Mesenchymal stem cell (in vitro differentiated cells and primary cell): ENCODE measurements at regions not wholly inside any gene's neighbourhood (a gene's known extent, or its start where the extent isn't known, plus 50 kb on each side); places are given as distances from the start of the nearest gene placed in this dataset.

ENCODE experiments used
- DNase-seq: peaks from one replicate; pipeline ENCODE4 v3.0.0-alpha.2; 2013
- H2AFZ ChIP-seq: one replicate; pipeline ENCODE4 v1.6.1; 2013; ENCODE audit warnings: low read depth, mild to moderate bottlenecking, control low read depth, inconsistent platforms, low read length, moderate library complexity
- H2AK5ac ChIP-seq: 2 replicates; pipeline ENCODE4 v1.6.1; 2013; ENCODE audit warnings: low read length, moderate library complexity, mild to moderate bottlenecking, inconsistent platforms; ENCODE audit not compliant: severe bottlenecking
- H2BK120ac ChIP-seq: one replicate; pipeline ENCODE4 v1.6.1; 2013; ENCODE audit warnings: low read depth, mild to moderate bottlenecking, inconsistent platforms, low read length, moderate library complexity
- H2BK12ac ChIP-seq, 2 experiments: one replicate each; pipeline ENCODE4 v1.6.1; 2013; ENCODE audit warnings: inconsistent platforms in 2 of 2, low read length in 2 of 2, mild to moderate bottlenecking in 2 of 2, moderate library complexity in 2 of 2, control low read depth in 1 of 2
- H2BK15ac ChIP-seq: one replicate; pipeline ENCODE4 v1.6.1; 2013; ENCODE audit warnings: mild to moderate bottlenecking, low read depth, inconsistent platforms; ENCODE audit not compliant: poor library complexity, severe bottlenecking
- H2BK5ac ChIP-seq: 2 replicates; pipeline ENCODE4 v1.6.1; 2013; ENCODE audit warnings: low read depth, mild to moderate bottlenecking, low read length, control low read depth, inconsistent platforms; ENCODE audit not compliant: poor library complexity, severe bottlenecking
- H3K14ac ChIP-seq, 2 experiments: one replicate each; pipeline ENCODE4 v1.6.1; 2013; ENCODE audit warnings: inconsistent platforms in 2 of 2, low read length in 2 of 2, control low read depth in 1 of 2, mild to moderate bottlenecking in 1 of 2, moderate library complexity in 1 of 2
- H3K18ac ChIP-seq, 2 experiments: one replicate each; pipeline ENCODE4 v1.6.1; 2013; ENCODE audit warnings: inconsistent platforms in 2 of 2, low read length in 2 of 2, control low read depth in 1 of 2, low read depth in 1 of 2, mild to moderate bottlenecking in 1 of 2
- H3K23ac ChIP-seq, 2 experiments: one replicate each; pipeline ENCODE4 v1.6.1; 2013; ENCODE audit warnings: inconsistent platforms in 2 of 2, low read length in 2 of 2, mild to moderate bottlenecking in 2 of 2, moderate library complexity in 2 of 2, control low read depth in 1 of 2
- H3K27ac ChIP-seq: 2 replicates; pipeline ENCODE4 v1.5.1; 2013; ENCODE audit warnings: mild to moderate bottlenecking, moderate library complexity, low read length, control low read depth, inconsistent platforms; ENCODE audit not compliant: poor library complexity, severe bottlenecking
- H3K27me3 ChIP-seq, 2 experiments: 2 replicates each; pipeline versions ENCODE4 v1.6.1 to v1.7.0; 2013; ENCODE audit warnings: low read length in 2 of 2, mild to moderate bottlenecking in 2 of 2, moderate library complexity in 2 of 2, control low read depth in 1 of 2, inconsistent platforms in 1 of 2; ENCODE audit not compliant: control insufficient read depth in 1 of 2, insufficient read depth in 1 of 2
- H3K36me3 ChIP-seq, 2 experiments: 2 replicates each; pipeline versions ENCODE4 v1.6.1 to v1.7.0; 2013; ENCODE audit warnings: low read length in 2 of 2, control low read depth in 1 of 2, inconsistent platforms in 1 of 2, low read depth in 1 of 2, mild to moderate bottlenecking in 1 of 2; ENCODE audit not compliant: insufficient read depth in 2 of 2, control insufficient read depth in 1 of 2
- H3K4ac ChIP-seq, 2 experiments: one replicate each; pipeline ENCODE4 v1.6.1; 2013; ENCODE audit warnings: inconsistent platforms in 2 of 2, low read length in 2 of 2, mild to moderate bottlenecking in 2 of 2, moderate library complexity in 2 of 2, control low read depth in 1 of 2, low read depth in 1 of 2
- H3K4me1 ChIP-seq: 2 replicates; pipeline ENCODE4 v1.6.1; 2013; ENCODE audit warnings: low read depth, low read length, control low read depth; ENCODE audit not compliant: control insufficient read depth, insufficient read depth
- H3K4me2 ChIP-seq: 2 replicates; pipeline ENCODE4 v1.6.1; 2013; ENCODE audit warnings: low read length, mild to moderate bottlenecking, inconsistent platforms; ENCODE audit not compliant: poor library complexity, severe bottlenecking
- H3K4me3 ChIP-seq, 2 experiments: 2 replicates each; pipeline versions ENCODE4 v1.5.1 to v1.7.0; 2013; ENCODE audit warnings: low read length in 2 of 2, mild to moderate bottlenecking in 2 of 2, control low read depth in 1 of 2, low read depth in 1 of 2; ENCODE audit not compliant: insufficient read depth in 1 of 2
- H3K79me1 ChIP-seq: replicated peaks from 2 replicates; pipeline ENCODE4 v1.6.1; 2013; ENCODE audit warnings: mild to moderate bottlenecking, control low read depth, low read length, inconsistent platforms; ENCODE audit not compliant: poor library complexity, severe bottlenecking
- H3K9ac ChIP-seq: 2 replicates; pipeline ENCODE4 v1.7.0; 2013; ENCODE audit warnings: mild to moderate bottlenecking, low read length, moderate library complexity
- H3K9me3 ChIP-seq: 2 replicates; pipeline ENCODE4 v1.7.0; 2013; ENCODE audit warnings: mild to moderate bottlenecking, low read length; ENCODE audit not compliant: control insufficient read depth
- H4K8ac ChIP-seq: one replicate; pipeline ENCODE4 v1.6.1; 2013; ENCODE audit warnings: inconsistent platforms, mild to moderate bottlenecking, low read length, moderate library complexity
- H4K91ac ChIP-seq: one replicate; pipeline ENCODE4 v1.6.1; 2013; ENCODE audit warnings: mild to moderate bottlenecking, low read length, inconsistent platforms
- WGBS: methylation state at CpG from one replicate; pipeline ENCODE4 v1.1.7; 2013; ENCODE audit warnings: mixed read lengths; 5-methylcytosine and 5-hydroxymethylcytosine counted together

- no peak overlapping the region for H2BK15ac ChIP-seq
- H2BK5ac ChIP-seq = no peak overlapping the region
- no peaks in the 10 kb centered on the region for H3K79me1 ChIP-seq
- no peak overlapping the region for H3K27ac ChIP-seq
- H3K18ac ChIP-seq = no peak overlapping the region
- no peak overlapping the region for H3K23ac ChIP-seq
- no peak overlapping the region for H3K4me3 ChIP-seq
- no peak overlapping the region for H3K4ac ChIP-seq
- no peak overlapping the region for H2AK5ac ChIP-seq
- H4K8ac ChIP-seq = no peak overlapping the region
- no peak for DNase-seq
- no peak overlapping the region for H2AFZ ChIP-seq
- H4K91ac ChIP-seq = no peak overlapping the region
- peaks cover 0 to 3% of the 10 kb centered on the region in 2 experiments for H3K27me3 ChIP-seq
- H2BK12ac ChIP-seq = no peak overlapping the region
- H3K9ac ChIP-seq = no peak overlapping the region
- 52% methylated on average over 4 of the region's 4 CpGs for WGBS
- H3K14ac ChIP-seq = no peak overlapping the region
- H3K4me2 ChIP-seq = no peak overlapping the region
- no peak overlapping the region for H2BK120ac ChIP-seq
- H3K9me3 ChIP-seq = no peaks in the 10 kb centered on the region
- no peaks in the 10 kb centered on the region for H3K36me3 ChIP-seq
- H3K4me1 ChIP-seq = no peaks in the 10 kb centered on the region
Measured at GRCh38 chr20:24166123-24166381, 177.5 kb upstream of the GGTLC1 start.

DNA sequence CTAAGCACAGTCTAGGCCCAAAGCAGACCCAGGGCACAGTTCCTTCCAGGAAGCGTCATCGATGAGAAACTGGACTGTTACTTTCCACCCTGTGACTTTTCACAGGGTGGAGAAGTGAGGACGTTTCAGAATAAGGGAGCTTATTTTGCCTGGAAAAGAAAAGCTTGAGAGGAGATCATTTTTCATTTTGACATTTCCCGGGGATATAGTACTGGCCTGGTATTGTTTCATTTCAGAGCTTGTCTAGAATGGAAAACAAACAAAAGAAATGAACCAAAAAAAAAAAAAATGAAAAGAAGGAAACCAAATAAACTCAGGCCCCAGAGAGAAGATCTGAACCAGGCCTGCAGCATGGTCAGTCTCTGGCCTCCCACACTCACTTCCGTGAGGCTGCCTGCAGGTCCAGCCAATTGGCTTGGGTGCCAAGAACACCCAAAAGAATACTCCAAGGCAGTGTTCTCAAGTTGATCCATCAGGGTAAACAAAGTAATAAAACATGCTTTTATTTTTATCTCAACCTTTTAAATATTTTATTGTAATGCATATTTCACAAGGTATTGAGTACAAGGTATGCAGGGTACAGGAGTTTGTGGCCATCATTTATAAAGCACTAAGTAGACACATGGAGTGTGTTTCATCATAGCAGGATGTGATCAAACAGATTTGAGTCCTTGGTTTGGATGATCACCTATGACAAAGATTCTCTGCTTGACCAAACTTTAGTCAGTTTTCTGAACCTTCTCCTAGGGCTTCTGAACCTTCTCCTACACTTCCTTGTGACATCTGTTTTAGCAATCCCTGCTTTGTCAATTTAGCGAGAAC is 176.9 kb upstream of the GGTLC1 start:
- no peak overlapping the region for H3K9ac ChIP-seq
- no peak overlapping the region for H4K8ac ChIP-seq
- no peaks in the 10 kb centered on the region for H3K9me3 ChIP-seq
- no peak overlapping the region for H2AK5ac ChIP-seq
- H2BK15ac ChIP-seq = no peak overlapping the region
- WGBS = 65% methylated on average over 6 of the region's 6 CpGs
- H3K18ac ChIP-seq = no peak overlapping the region
- H2BK5ac ChIP-seq = no peak overlapping the region
- H4K91ac ChIP-seq = no peak overlapping the region
- H2BK120ac ChIP-seq = no peak overlapping the region
- H3K27ac ChIP-seq = no peak overlapping the region
- H3K27me3 ChIP-seq = peaks cover 0 to 3% of the 10 kb centered on the region in 2 experiments
- no peak overlapping the region for H3K14ac ChIP-seq
- no peak overlapping the region for H3K23ac ChIP-seq
- H3K79me1 ChIP-seq = no peaks in the 10 kb centered on the region
- no peaks in the 10 kb centered on the region for H3K4me1 ChIP-seq
- no peak overlapping the region for H2AFZ ChIP-seq
- H3K4ac ChIP-seq = no peak overlapping the region
- DNase-seq = no peak
- no peak overlapping the region for H3K4me2 ChIP-seq
- no peak overlapping the region for H2BK12ac ChIP-seq
- no peaks in the 10 kb centered on the region for H3K36me3 ChIP-seq
- no peak overlapping the region for H3K4me3 ChIP-seq

DNA sequence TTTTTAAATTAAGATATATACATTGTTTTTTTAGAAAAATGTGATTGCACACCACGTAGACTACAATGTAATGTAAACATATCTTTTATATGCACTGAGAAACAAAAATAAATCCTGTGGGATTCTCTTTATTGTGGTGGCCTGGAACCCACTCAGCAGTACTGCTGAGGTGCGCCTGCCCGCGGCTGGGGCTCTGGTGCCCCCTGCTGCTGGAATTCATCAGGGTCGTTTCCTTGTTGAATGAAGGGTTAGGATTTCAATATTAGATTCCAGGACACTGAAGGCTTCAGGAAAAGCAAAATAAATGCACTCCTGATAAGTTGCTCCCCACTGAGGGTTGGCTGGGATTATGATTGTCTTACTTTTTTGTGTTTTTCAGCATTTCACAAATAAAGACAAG is 175.8 kb upstream of the GGTLC1 start:
- DNase-seq = no peak
- Histone ChIP-seq H4K91ac (no peak overlapping the region), H2AFZ (no peak overlapping the region), H3K4me2 (no peak overlapping the region), H3K23ac (no peak overlapping the region), H3K27ac (no peak overlapping the region), H3K36me3 (no peaks in the 10 kb centered on the region), H2BK120ac (no peak overlapping the region), H4K8ac (no peak overlapping the region), H2BK5ac (no peak overlapping the region), H3K9me3 (no peaks in the 10 kb centered on the region), H2AK5ac (no peak overlapping the region), H3K27me3 (peaks cover 4 to 6% of the 10 kb centered on the region in 2 experiments), H2BK15ac (no peak overlapping the region), H3K9ac (no peak overlapping the region), H3K79me1 (no peaks in the 10 kb centered on the region), H3K4me1 (no peaks in the 10 kb centered on the region), H3K4ac (no peak overlapping the region), H3K14ac (no peak overlapping the region), H2BK12ac (no peak overlapping the region), H3K18ac (no peak overlapping the region), H3K4me3 (no peak overlapping the region)
- 29% methylated on average over 4 of the region's 5 CpGs for WGBS

DNA sequence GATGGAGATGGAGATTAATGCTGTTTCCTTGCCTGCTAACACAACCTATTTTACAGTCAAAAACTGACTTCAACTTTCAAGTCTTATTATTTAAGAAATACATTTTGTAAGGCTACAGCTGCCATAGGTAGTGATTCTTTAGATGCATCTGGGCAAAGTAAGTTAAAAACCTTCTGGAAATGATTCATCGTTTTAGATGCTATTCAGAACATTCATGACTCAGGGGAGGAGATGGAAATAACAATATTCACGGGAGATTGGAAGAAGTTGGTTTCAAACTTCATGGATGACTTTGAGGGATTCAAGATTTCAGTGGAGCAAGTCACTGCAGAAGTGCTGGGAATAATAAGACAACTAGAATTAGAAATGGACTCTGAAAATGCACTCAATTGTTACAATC is 174.9 kb upstream of the GGTLC1 start:
- Histone ChIP-seq H3K14ac (no peak overlapping the region), H4K8ac (no peak overlapping the region), H3K18ac (no peak overlapping the region), H2BK5ac (no peak overlapping the region), H2BK15ac (no peak overlapping the region), H3K4me2 (no peak overlapping the region), H3K23ac (no peak overlapping the region), H3K9ac (no peak overlapping the region), H2AFZ (no peak overlapping the region), H2AK5ac (no peak overlapping the region), H3K27ac (no peak overlapping the region), H4K91ac (no peak overlapping the region), H3K79me1 (no peaks in the 10 kb centered on the region), H3K4ac (no peak overlapping the region), H3K4me1 (no peaks in the 10 kb centered on the region), H3K36me3 (no peaks in the 10 kb centered on the region), H2BK12ac (no peak overlapping the region), H3K4me3 (no peak overlapping the region), H3K27me3 (peaks cover 10 to 11% of the 10 kb centered on the region in 2 experiments), H3K9me3 (no peaks in the 10 kb centered on the region), H2BK120ac (no peak overlapping the region)
- WGBS = 47% methylated on average over 2 of the region's 2 CpGs
- no peak for DNase-seq
